Limb (tissue), 2 donors: ENCODE measurements at regions not wholly inside any gene's neighbourhood (a gene's known extent, or its start where the extent isn't known, plus 50 kb on each side); places are given as distances from the start of the nearest gene placed in this dataset.
A peak's percentile ranks its signal among the peaks of the same experiment; 100 is the strongest.

Source experiments
- DNase-seq, 2 donors: peaks; one replicate each; pipeline ENCODE4 v3.0.0-alpha.2; 2016; ENCODE audit errors: extremely low spot score in 2 of 2

- DNase-seq: no peak
Observed at GRCh38 chr9:89807101-89807395, 202.2 kb downstream of the GADD45G start.

GRCh38 chr9:89807682-89808075 lies 202.9 kb downstream of the GADD45G start:
- DNase-seq: no peak

- peak in 1 of 2 donors; percentile 13 for DNase-seq
Observed at GRCh38 chr9:89808076-89808755, 203.4 kb downstream of the GADD45G start.

- no peak for DNase-seq
Observed at GRCh38 chr9:89808756-89809181, 204.0 kb downstream of the GADD45G start.

GRCh38 chr9:89810431-89810830 lies 205.6 kb downstream of the GADD45G start:
- peak in 1 of 2 donors; percentile 34 for DNase-seq

- DNase-seq: no peak
Observed at GRCh38 chr9:89811356-89811755, 206.5 kb downstream of the GADD45G start.

GRCh38 chr9:89811886-89812450 lies 207.2 kb downstream of the GADD45G start:
- no peak for DNase-seq

- no peak for DNase-seq
Observed at GRCh38 chr9:89812556-89813181, 207.9 kb downstream of the GADD45G start.

- no peak for DNase-seq
Observed at GRCh38 chr9:89813482-89813881, 208.7 kb downstream of the GADD45G start.

- peak in 1 of 2 donors; percentile 32 for DNase-seq
Observed at GRCh38 chr9:89814340-89815040, 209.7 kb downstream of the GADD45G start.

- DNase-seq: no peak
Observed at GRCh38 chr9:89815061-89815902, 210.5 kb downstream of the GADD45G start.

- no peak for DNase-seq
Observed at GRCh38 chr9:89815903-89816573, 211.2 kb downstream of the GADD45G start.

GRCh38 chr9:89817151-89817950 lies 212.5 kb downstream of the GADD45G start:
- no peak for DNase-seq

GRCh38 chr9:89820337-89820736 lies 215.5 kb downstream of the GADD45G start:
- DNase-seq: no peak

- no peak for DNase-seq
Observed at GRCh38 chr9:89821081-89821480, 216.3 kb downstream of the GADD45G start.

GRCh38 chr9:89822996-89823395 lies 218.2 kb downstream of the GADD45G start:
- DNase-seq: no peak

- DNase-seq: no peak
Observed at GRCh38 chr9:89825669-89826068, 220.9 kb downstream of the GADD45G start.

- no peak for DNase-seq
Observed at GRCh38 chr9:89826186-89826585, 221.4 kb downstream of the GADD45G start.

- DNase-seq: no peak
Observed at GRCh38 chr9:89829346-89829745, 224.5 kb downstream of the GADD45G start.

- DNase-seq: no peak
Observed at GRCh38 chr9:89835666-89836065, 230.9 kb downstream of the GADD45G start.
